OCI-LY1 (cell line): ENCODE measurements at regions not wholly inside any gene's neighbourhood (a gene's known extent, or its start where the extent isn't known, plus 50 kb on each side); places are given as distances from the start of the nearest gene placed in this dataset.

Experiments used
- CTCF ChIP-seq: fragments of 200-600 bp; sonication (generic), shearing (Covaris generic); IDR thresholded peaks from 2 replicates; pipeline ENCODE4 v1.5.1; 2017; ENCODE audit warnings: mild to moderate bottlenecking, antibody characterized with exemption, low read length, moderate library complexity, mixed read lengths
- EZH2 ChIP-seq: fragments of 200-600 bp; sonication (generic), shearing (Covaris generic); IDR thresholded peaks from 2 replicates; pipeline ENCODE4 v1.8.0; 2017; ENCODE audit warnings: borderline replicate concordance, mixed run types, mild to moderate bottlenecking, antibody characterized with exemption, low read length, moderate library complexity, mixed read lengths

- TF ChIP-seq CTCF, result no peak
- no peak for TF ChIP-seq EZH2
These were observed 161.1 kb upstream of the SLC39A10 start for GRCh38 chr2:195495966-195496365.
